Heart right ventricle (tissue), 16 donors: ENCODE measurements at regions not wholly inside any gene's neighbourhood (a gene's known extent, or its start where the extent isn't known, plus 50 kb on each side); places are given as distances from the start of the nearest gene placed in this dataset.
A peak's percentile ranks its signal among the peaks of the same experiment; 100 is the strongest.

Experiments used
- ATAC-seq, 8 donors: fragments of 200-7000 bp; cut with Tn5 transposase; one replicate each; pipeline ENCODE4 v1.9.1; 2020; ENCODE audit warnings: mild to moderate bottlenecking in 8 of 8, moderate library complexity in 8 of 8, moderate number of reproducible peaks in 1 of 8
- DNase-seq, 2 donors: peaks; one replicate each; pipeline ENCODE4 v3.0.0-alpha.2; 2020
- H3K27ac ChIP-seq, 10 donors: fragments of 200-600 bp; sonication (generic) in 2 of 10; one replicate each; pipeline versions ENCODE4 v1.5.0 to v1.8.0; 2020 to 2022; ENCODE audit warnings: mild to moderate bottlenecking in 3 of 10
- H3K27me3 ChIP-seq, 7 donors: fragments of 200-600 bp; one replicate each; pipeline ENCODE4 v1.8.0; 2021 to 2022; ENCODE audit warnings: mild to moderate bottlenecking in 2 of 7
- H3K36me3 ChIP-seq, 9 donors: fragments of 200-600 bp; sonication (generic) in 1 of 9; one replicate each; pipeline versions ENCODE4 v1.5.0 to v1.8.0; 2020 to 2022; ENCODE audit warnings: mild to moderate bottlenecking in 2 of 9
- H3K4me1 ChIP-seq, 9 donors: fragments of 200-600 bp; sonication (generic) in 1 of 9; one replicate each; pipeline versions ENCODE4 v1.5.0 to v1.8.0; 2020 to 2022; ENCODE audit warnings: mild to moderate bottlenecking in 4 of 9
- H3K4me3 ChIP-seq, 10 donors: fragments of 200-600 bp; sonication (generic) in 2 of 10; one replicate each; pipeline versions ENCODE4 v1.5.0 to v1.8.0; 2020 to 2022; ENCODE audit warnings: mild to moderate bottlenecking in 7 of 10, moderate library complexity in 2 of 10
- H3K9me3 ChIP-seq, 11 donors: fragments of 200-600 bp in 10 of 11; sonication (generic) in 2 of 11; one replicate each; pipeline versions ENCODE4 v1.5.0 to v1.8.0; 2013 to 2022; ENCODE audit warnings: mild to moderate bottlenecking in 2 of 11, control low read depth in 1 of 11, moderate library complexity in 1 of 11
- CTCF ChIP-seq, 9 donors: fragments of 200-600 bp; sonication (generic) in 2 of 9; IDR thresholded peaks; one replicate each; pipeline versions ENCODE4 v1.5.0 to v1.8.0; 2021 to 2022; ENCODE audit warnings: antibody characterized with exemption in 9 of 9, mild to moderate bottlenecking in 5 of 9, moderate library complexity in 1 of 9
- WGBS, 2 donors: extraction: QIAGEN DNeasy Blood & Tissue Kit; methylation state at CpG; one replicate each; pipeline ENCODE4 v1.1.7; 2013; ENCODE audit warnings: inconsistent platforms in 1 of 2; 5-methylcytosine and 5-hydroxymethylcytosine counted together
- intact Hi-C, 10 donors: fragments of 100-400 bp; cut with DNase I; formaldehyde crosslinking; loops; one replicate each; pipeline versions ENCODE4 v1.11.1 to v1.14.2; 2022
- donor health status: Arrhythmogenic right ventricular cardiomyopathy.
- donor health status: ischemic (EF 13 %, LVEDD 7.1; RV severe dilation, severe dysfunction).
- donor health status: healthy with polysubstance abuse.
- donor health status: DM: no; HTN: yes; CAD: no.
- donor health status: DM: no; HTN: no; CAD: no.
- donor health status: ischemic (EF 25% LVEDD 6.9; RV normal size, moderate dysfunction).
- donor health status: ischemic (EF 25% LVEDD 5.7; RV mildly dilated, moderate dysfunction).
- donor health status: healthy.
- donor health status: DM: yes; HTN: yes; CAD: no.
- donor health status: Ischemic cardiomyopathy.
- donor health status: ischemic (EF 35%, LVEDD 5.7; RV mildly dilated, moderate dysfunction).
- donor health status: nonischemic (EF 11% LVEDD 7.7; RV severe dilation, severe dysfunction).
- donor health status: DM: yes; HTN: yes; CAD: no.
- donor health status: PGD.
- donor health status: ischemic (EF 29% LVEDD 5.4; RV normal size, mild dysfunction).
- donor health status: nonischemic (EF 23%, LVEDD 6.1; RV moderate dilation, normal function).

- Histone ChIP-seq H3K4me3 (no peak overlapping the region), H3K27me3 (no peaks in the 10 kb centered on the region), H3K4me1 (peaks cover 0 to 22% (median 0%) of the 10 kb centered on the region in 9 donors), H3K27ac (peak overlapping the region in 1 of 10 donors; percentile 4), H3K9me3 (peaks cover 0 to 12% (median 0%) of the 10 kb centered on the region in 11 donors), H3K36me3 (no peaks in the 10 kb centered on the region)
- TF ChIP-seq CTCF (IDR thresholded peaks at IDR 0.05), result no peak
- DNase-seq (no peak), ATAC-seq (no peak)
- intact Hi-C loops, result loop anchor here in 1 of 10 donors (10.0 kb wide), 1 partner anchor 59 kb away; no protein-coding TSS in a partner anchor
- 83 to 84% methylated on average over 2 of the region's 2 CpGs for WGBS, 2 donors
These were observed 169.2 kb downstream of the PMP22 start for GRCh38 chr17:15095935-15096334.

- 43 to 57% methylated on average over 7 of the region's 7 CpGs for WGBS, 2 donors
- peaks cover 0 to 20% (median 0%) of the 10 kb centered on the region in 11 donors for H3K9me3 ChIP-seq
- H3K4me1 ChIP-seq, result peaks cover 0 to 16% (median under 1%) of the 10 kb centered on the region in 9 donors
- ATAC-seq (peak in 4 of 8 donors; percentile 18 to 52 (median 49)), DNase-seq (no peak)
- TF ChIP-seq CTCF (IDR thresholded peaks at IDR 0.05), result no peak
- no peak overlapping the region for H3K4me3 ChIP-seq
- intact Hi-C loops, result loop anchor here in 1 of 10 donors (10.0 kb wide), 1 partner anchor 62 kb away; no protein-coding TSS in a partner anchor
- H3K27ac ChIP-seq, result peak overlapping the region; percentile 52 to 89 (median 78)
- H3K36me3 ChIP-seq, result no peaks in the 10 kb centered on the region
- H3K27me3 ChIP-seq, result no peaks in the 10 kb centered on the region
These were observed 172.4 kb downstream of the PMP22 start for GRCh38 chr17:15092762-15093161.

DNA sequence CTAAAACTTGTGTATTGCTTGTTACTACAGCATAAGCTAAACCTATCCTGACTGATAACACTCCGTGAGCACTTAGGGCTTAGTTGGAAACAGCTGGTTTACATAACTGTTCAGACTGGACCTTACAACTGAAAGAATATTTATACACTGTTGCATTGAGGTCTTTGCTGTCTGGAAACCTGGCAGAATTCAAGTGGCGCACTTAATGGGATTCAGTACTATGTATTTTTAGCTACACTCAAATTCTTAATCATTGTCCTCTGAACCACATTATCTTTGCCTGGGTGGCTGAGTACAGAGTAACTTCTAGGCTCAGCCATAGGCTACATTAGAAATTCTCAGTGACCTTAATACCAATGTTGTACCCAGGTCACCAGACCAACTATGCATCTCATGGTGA, 172.9 kb downstream of the PMP22 start:
- DNase-seq, result peak in 1 of 2 donors; percentile 29
- no peaks in the 10 kb centered on the region for H3K36me3 ChIP-seq
- H3K4me1 ChIP-seq, result peaks cover 0 to 20% (median 5%) of the 10 kb centered on the region in 9 donors
- no peak overlapping the region for H3K4me3 ChIP-seq
- intact Hi-C loops, result loop anchor here in 1 of 10 donors (10.0 kb wide), 1 partner anchor 63 kb away; no protein-coding TSS in a partner anchor
- no peaks in the 10 kb centered on the region for H3K27me3 ChIP-seq
- H3K27ac ChIP-seq, result peak overlapping the region; percentile 52 to 89 (median 78)
- peaks cover 0 to 20% (median 0%) of the 10 kb centered on the region in 11 donors for H3K9me3 ChIP-seq
- no peak for TF ChIP-seq CTCF (IDR thresholded peaks at IDR 0.05)
- WGBS, 2 donors, result 45 to 49% methylated on average over 2 of the region's 2 CpGs
- ATAC-seq, result peak; percentile 19 to 84 (median 79)

DNA sequence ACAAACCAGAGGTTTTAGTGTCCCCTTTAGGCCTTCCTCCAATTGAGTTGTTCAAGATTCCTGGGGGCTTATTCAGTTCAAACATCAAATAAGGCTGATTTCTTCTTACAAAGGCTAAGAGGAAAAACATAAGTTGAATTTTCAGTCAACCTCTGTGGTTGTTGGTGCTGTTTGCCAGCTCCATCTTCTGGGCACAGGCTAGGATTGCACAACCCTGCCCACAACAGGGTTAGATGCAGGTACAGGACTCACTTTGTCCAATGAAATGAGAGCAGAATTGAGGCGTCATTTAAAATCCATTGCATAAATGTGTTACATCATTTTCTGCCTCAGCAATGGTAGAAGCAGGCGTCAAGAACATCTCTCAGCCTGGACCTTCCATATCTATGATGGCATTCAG, 173.3 kb downstream of the PMP22 start:
- H3K4me3 ChIP-seq, result no peak overlapping the region

More for the DNA sequence above, 173.3 kb downstream of the PMP22 start:
- peak in 1 of 9 donors; percentile 9 for TF ChIP-seq CTCF (IDR thresholded peaks at IDR 0.05)
- no peaks in the 10 kb centered on the region for H3K36me3 ChIP-seq
- ATAC-seq (peak in 1 of 8 donors; percentile 2), DNase-seq (no peak)
- peaks cover 0 to 21% (median 6%) of the 10 kb centered on the region in 9 donors for H3K4me1 ChIP-seq
- WGBS, 2 donors, result 65 to 75% methylated on average over 2 of the region's 2 CpGs
- H3K27me3 ChIP-seq, result no peaks in the 10 kb centered on the region
- intact Hi-C loops, result loop anchor here in 1 of 10 donors (10.0 kb wide), 1 partner anchor 63 kb away; no protein-coding TSS in a partner anchor
- peaks cover 0 to 20% (median 0%) of the 10 kb centered on the region in 11 donors for H3K9me3 ChIP-seq
- peak overlapping the region; percentile 27 to 89 (median 74) for H3K27ac ChIP-seq
